Endodermal cell (in vitro differentiated cells): ENCODE measurements at regions not wholly inside any gene's neighbourhood (a gene's known extent, or its start where the extent isn't known, plus 50 kb on each side); places are given as distances from the start of the nearest gene placed in this dataset.
A peak's percentile ranks its signal among the peaks of the same experiment; 100 is the strongest.

Experiments used
- DNase-seq: peaks from one replicate; pipeline ENCODE4 v3.0.0-alpha.2; 2017
- H3K27ac ChIP-seq: 2 replicates; pipeline ENCODE4 v1.5.1; 2013; ENCODE audit warnings: mild to moderate bottlenecking, low read depth, low read length, moderate library complexity
- H3K27me3 ChIP-seq: 2 replicates; pipeline ENCODE4 v1.6.1; 2013; ENCODE audit warnings: mild to moderate bottlenecking, low read length, moderate library complexity; ENCODE audit not compliant: insufficient read depth, control insufficient read depth, poor library complexity, severe bottlenecking
- H3K36me3 ChIP-seq: 2 replicates; pipeline ENCODE4 v1.7.0; 2013; ENCODE audit warnings: mild to moderate bottlenecking, low read length, moderate library complexity; ENCODE audit not compliant: control insufficient read depth, insufficient read depth
- H3K4me1 ChIP-seq: one replicate; pipeline ENCODE4 v1.7.0; 2013; ENCODE audit warnings: low read length; ENCODE audit not compliant: control insufficient read depth, insufficient read depth
- H3K4me3 ChIP-seq: 2 replicates; pipeline ENCODE4 v1.5.1; 2013; ENCODE audit warnings: mild to moderate bottlenecking, low read length, moderate library complexity
- H3K9ac ChIP-seq: 2 replicates; pipeline ENCODE4 v1.6.1; 2013; ENCODE audit warnings: mild to moderate bottlenecking, low read length, moderate library complexity; ENCODE audit not compliant: poor library complexity, severe bottlenecking; ENCODE audit errors: extremely low read depth
- H3K9me3 ChIP-seq: 2 replicates; pipeline ENCODE4 v1.6.1; 2013; ENCODE audit warnings: mild to moderate bottlenecking, low read length, moderate library complexity; ENCODE audit not compliant: control insufficient read depth
- H3K27ac Mint-ChIP-seq: 2 replicates; pipeline ENCODE4 v1.8.0; 2020; ENCODE audit warnings: mixed read lengths
- H3K27me3 Mint-ChIP-seq: 2 replicates; pipeline ENCODE4 v1.8.0; 2021; ENCODE audit warnings: mild to moderate bottlenecking, mixed read lengths; ENCODE audit not compliant: insufficient read depth
- H3K36me3 Mint-ChIP-seq: 2 replicates; pipeline ENCODE4 v1.8.0; 2020; ENCODE audit warnings: low read depth, mixed read lengths
- H3K4me1 Mint-ChIP-seq: 2 replicates; pipeline ENCODE4 v1.8.0; 2020; ENCODE audit warnings: mixed read lengths
- H3K4me3 Mint-ChIP-seq: 2 replicates; pipeline ENCODE4 v1.8.0; 2020; ENCODE audit warnings: mild to moderate bottlenecking, moderate library complexity, mixed read lengths
- H3K9me3 Mint-ChIP-seq: 2 replicates; pipeline ENCODE4 v1.8.0; 2020; ENCODE audit warnings: mild to moderate bottlenecking, mixed read lengths
- CTCF ChIP-seq: fragments of 200-600 bp; sonication (generic); conservative IDR thresholded peaks from 2 replicates; pipeline ENCODE4 v1.5.0; 2021; ENCODE audit warnings: antibody characterized with exemption, mild to moderate bottlenecking
- WGBS, 2 experiments: methylation state at CpG; one replicate each; pipeline versions ENCODE4 v1.1.5 to v1.1.7; 2013; ENCODE audit warnings: missing lambda C conversion rate in 2 of 2, mixed read lengths in 1 of 2; ENCODE audit not compliant: insufficient coverage in 1 of 2, insufficient read length in 1 of 2; 5-methylcytosine and 5-hydroxymethylcytosine counted together

GRCh38 chr10:56537984-56538383, 176.9 kb upstream of the ZWINT start:
- no peak overlapping the region for H3K27ac ChIP-seq

GRCh38 chr10:56522166-56522565, 161.1 kb upstream of the ZWINT start:
- Mint-ChIP-seq H3K9me3 (no peaks in the 10 kb centered on the region), H3K4me1 (no peaks in the 10 kb centered on the region), H3K36me3 (no peaks in the 10 kb centered on the region), H3K27ac (no peak overlapping the region), H3K27me3 (peaks cover 4% of the 10 kb centered on the region), H3K4me3 (no peak overlapping the region)
- Histone ChIP-seq H3K4me1 (no peaks in the 10 kb centered on the region), H3K4me3 (no peak overlapping the region), H3K27ac (no peak overlapping the region), H3K36me3 (no peaks in the 10 kb centered on the region), H3K9ac (no peak overlapping the region), H3K9me3 (no peaks in the 10 kb centered on the region), H3K27me3 (no peaks in the 10 kb centered on the region)
- no peak for DNase-seq
- WGBS, 2 experiments = 97% methylated on average over 3 of the region's 3 CpGs; no CpG with 5 or more reads in 1 of the 2 experiments
- TF ChIP-seq CTCF = no peak

More at GRCh38 chr10:56537984-56538383, 176.9 kb upstream of the ZWINT start:
- Mint-ChIP-seq H3K27me3 (peaks cover 31% of the 10 kb centered on the region), H3K27ac (no peak overlapping the region), H3K4me3 (no peak overlapping the region), H3K9me3 (no peaks in the 10 kb centered on the region), H3K36me3 (no peaks in the 10 kb centered on the region), H3K4me1 (no peaks in the 10 kb centered on the region)
- TF ChIP-seq CTCF = no peak
- H3K36me3 ChIP-seq = no peaks in the 10 kb centered on the region
- H3K9ac ChIP-seq = no peak overlapping the region
- DNase-seq = no peak
- H3K27me3 ChIP-seq = peaks cover 6% of the 10 kb centered on the region
- 86 to 89% methylated on average over 4 of the region's 4 CpGs for WGBS, 2 experiments
- H3K4me3 ChIP-seq = no peak overlapping the region
- H3K9me3 ChIP-seq = no peaks in the 10 kb centered on the region
- H3K4me1 ChIP-seq = no peaks in the 10 kb centered on the region

- Histone ChIP-seq H3K36me3 (no peaks in the 10 kb centered on the region), H3K9me3 (no peaks in the 10 kb centered on the region), H3K27me3 (no peaks in the 10 kb centered on the region), H3K4me1 (no peaks in the 10 kb centered on the region), H3K9ac (no peak overlapping the region), H3K27ac (no peak overlapping the region), H3K4me3 (no peak overlapping the region)
- Mint-ChIP-seq H3K4me1 (no peaks in the 10 kb centered on the region), H3K27ac (no peak overlapping the region), H3K9me3 (no peaks in the 10 kb centered on the region), H3K27me3 (no peaks in the 10 kb centered on the region), H3K36me3 (no peaks in the 10 kb centered on the region), H3K4me3 (no peak overlapping the region)
- WGBS, 2 experiments = 79 to 85% methylated on average over 2 to 3 of the region's 3 CpGs
- TF ChIP-seq CTCF = no peak
- peak; percentile 59 for DNase-seq
Measured at GRCh38 chr10:56508562-56508961, 147.5 kb upstream of the ZWINT start.
